Keratinocyte (primary cell): ENCODE measurements at regions not wholly inside any gene's neighbourhood (a gene's known extent, or its start where the extent isn't known, plus 50 kb on each side); places are given as distances from the start of the nearest gene placed in this dataset.

Experiments used
- CTCF ChIP-seq, 3 experiments: IDR thresholded peaks in 1 of 3; conservative IDR thresholded peaks in 1 of 3; optimal IDR thresholded peaks in 1 of 3; 2 replicates in 2 of 3; 3 replicates in 1 of 3; pipeline versions ENCODE3 to v1.5.1; 2011; ENCODE audit warnings: low read length in 3 of 3, mild to moderate bottlenecking in 3 of 3, moderate library complexity in 2 of 3, control low read depth in 1 of 3, inconsistent platforms in 1 of 3; ENCODE audit not compliant: insufficient read depth in 2 of 3; ENCODE audit errors: extremely low read depth in 1 of 3
- EZH2 ChIP-seq: IDR thresholded peaks from one replicate; pipeline ENCODE4 v1.6.1; 2012; ENCODE audit warnings: inconsistent platforms, mild to moderate bottlenecking, low read length, moderate library complexity

GRCh38 chr7:94738071-94738470, 82.1 kb upstream of the SGCE start:
- no peak for TF ChIP-seq CTCF (optimal IDR thresholded peaks at IDR 0.05 in 1 of 3, IDR thresholded peaks at IDR 0.05 in 1 of 3, conservative IDR thresholded peaks at IDR 0.05 in 1 of 3; ENCODE audit: extremely low read depth in 1 of 3, insufficient read depth in 2 of 3, low read length in 3 of 3)
- no peak for TF ChIP-seq EZH2
